HL-60 (cell line): ENCODE measurements at regions not wholly inside any gene's neighbourhood (a gene's known extent, or its start where the extent isn't known, plus 50 kb on each side); places are given as distances from the start of the nearest gene placed in this dataset.
A peak's percentile ranks its signal among the peaks of the same experiment; 100 is the strongest.
"Not testable (repeated sequence)": the region's sequence is repeated elsewhere in the genome, so short reads cannot be mapped to it uniquely, and the experiment has no call there.

ENCODE experiments used
- DNase-seq, 2 experiments: peaks; one replicate each; pipeline ENCODE4 v3.0.0-alpha.2; 2010 to 2020; ENCODE audit warnings: low read depth in 1 of 2, low spot score in 1 of 2
- H3K27ac ChIP-seq: fragments of 250-450 bp; sonication (Bioruptor Pico); replicated peaks from 2 replicates; pipeline ENCODE4 v1.5.1; 2020; ENCODE audit warnings: mild to moderate bottlenecking, moderate library complexity
- H3K27me3 ChIP-seq: fragments of 250-450 bp; sonication (Bioruptor Pico); 2 replicates; pipeline ENCODE4 v1.5.1; 2021; ENCODE audit warnings: mild to moderate bottlenecking, moderate library complexity; ENCODE audit not compliant: insufficient read depth, poor library complexity, severe bottlenecking
- H3K4me3 ChIP-seq: replicated peaks from 2 replicates; pipeline ENCODE4 v1.5.1; 2011; ENCODE audit warnings: mild to moderate bottlenecking, control low read depth, low read length; ENCODE audit not compliant: insufficient read depth
- GABPA ChIP-seq: IDR thresholded peaks from 2 replicates; pipeline ENCODE4 v1.6.1; 2012; ENCODE audit warnings: low read depth
- POLR2AphosphoS5 ChIP-seq: IDR thresholded peaks from 2 replicates; pipeline ENCODE4 v1.6.1; 2012; ENCODE audit warnings: low read depth
- SPI1 ChIP-seq: IDR thresholded peaks from 2 replicates; pipeline ENCODE4 v1.6.1; 2012; ENCODE audit warnings: low read depth, mild to moderate bottlenecking, borderline replicate concordance
- TF ChIP-seq, protein P1 (sequence below): IDR thresholded peaks from one replicate; pipeline ENCODE4 v1.5.1; 2011; ENCODE audit warnings: low read length, control low read depth, inconsistent platforms; ENCODE audit not compliant: insufficient read depth
- TF ChIP-seq, protein P2 (sequence below): IDR thresholded peaks from 2 replicates; pipeline ENCODE4 v1.6.1; 2012; ENCODE audit warnings: low read depth; ENCODE audit not compliant: insufficient replicate concordance

DNA sequence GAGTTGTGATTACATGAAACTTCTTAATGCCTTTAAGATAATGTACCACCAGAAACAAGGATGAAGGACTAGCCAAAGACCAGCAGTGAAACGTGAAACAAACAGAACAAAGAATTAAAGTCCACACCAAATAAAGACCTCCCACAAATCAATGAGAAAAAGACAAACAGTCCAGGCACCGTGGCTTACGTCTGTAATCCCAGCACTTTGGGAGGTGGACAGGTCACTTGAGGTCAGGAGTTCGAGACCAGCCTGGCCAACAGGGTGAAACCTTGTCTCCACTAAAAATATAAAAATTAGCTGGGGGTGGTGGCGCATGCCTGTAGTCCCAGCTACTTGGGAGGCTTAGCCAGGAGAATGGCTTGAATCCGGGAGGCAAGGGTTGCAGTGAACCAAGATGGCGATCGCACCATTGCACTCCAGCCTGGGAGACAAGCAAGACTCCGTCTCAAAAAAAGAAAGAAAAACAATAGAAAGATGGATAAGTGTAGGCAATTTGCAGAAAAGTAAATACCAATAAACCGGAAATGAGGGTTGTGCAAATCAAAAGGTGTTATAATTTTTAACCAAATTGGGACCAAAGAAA lies 167.8 kb upstream of the GRK3 start:
- Histone ChIP-seq H3K27me3 (no peaks in the 10 kb centered on the region), H3K27ac (no peak overlapping the region), H3K4me3 (no peak overlapping the region)
- DNase-seq, result no peak
- TF ChIP-seq, protein P1, sequence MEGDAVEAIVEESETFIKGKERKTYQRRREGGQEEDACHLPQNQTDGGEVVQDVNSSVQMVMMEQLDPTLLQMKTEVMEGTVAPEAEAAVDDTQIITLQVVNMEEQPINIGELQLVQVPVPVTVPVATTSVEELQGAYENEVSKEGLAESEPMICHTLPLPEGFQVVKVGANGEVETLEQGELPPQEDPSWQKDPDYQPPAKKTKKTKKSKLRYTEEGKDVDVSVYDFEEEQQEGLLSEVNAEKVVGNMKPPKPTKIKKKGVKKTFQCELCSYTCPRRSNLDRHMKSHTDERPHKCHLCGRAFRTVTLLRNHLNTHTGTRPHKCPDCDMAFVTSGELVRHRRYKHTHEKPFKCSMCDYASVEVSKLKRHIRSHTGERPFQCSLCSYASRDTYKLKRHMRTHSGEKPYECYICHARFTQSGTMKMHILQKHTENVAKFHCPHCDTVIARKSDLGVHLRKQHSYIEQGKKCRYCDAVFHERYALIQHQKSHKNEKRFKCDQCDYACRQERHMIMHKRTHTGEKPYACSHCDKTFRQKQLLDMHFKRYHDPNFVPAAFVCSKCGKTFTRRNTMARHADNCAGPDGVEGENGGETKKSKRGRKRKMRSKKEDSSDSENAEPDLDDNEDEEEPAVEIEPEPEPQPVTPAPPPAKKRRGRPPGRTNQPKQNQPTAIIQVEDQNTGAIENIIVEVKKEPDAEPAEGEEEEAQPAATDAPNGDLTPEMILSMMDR, result no peak
- no peak for TF ChIP-seq GABPA
- TF ChIP-seq, protein P2, sequence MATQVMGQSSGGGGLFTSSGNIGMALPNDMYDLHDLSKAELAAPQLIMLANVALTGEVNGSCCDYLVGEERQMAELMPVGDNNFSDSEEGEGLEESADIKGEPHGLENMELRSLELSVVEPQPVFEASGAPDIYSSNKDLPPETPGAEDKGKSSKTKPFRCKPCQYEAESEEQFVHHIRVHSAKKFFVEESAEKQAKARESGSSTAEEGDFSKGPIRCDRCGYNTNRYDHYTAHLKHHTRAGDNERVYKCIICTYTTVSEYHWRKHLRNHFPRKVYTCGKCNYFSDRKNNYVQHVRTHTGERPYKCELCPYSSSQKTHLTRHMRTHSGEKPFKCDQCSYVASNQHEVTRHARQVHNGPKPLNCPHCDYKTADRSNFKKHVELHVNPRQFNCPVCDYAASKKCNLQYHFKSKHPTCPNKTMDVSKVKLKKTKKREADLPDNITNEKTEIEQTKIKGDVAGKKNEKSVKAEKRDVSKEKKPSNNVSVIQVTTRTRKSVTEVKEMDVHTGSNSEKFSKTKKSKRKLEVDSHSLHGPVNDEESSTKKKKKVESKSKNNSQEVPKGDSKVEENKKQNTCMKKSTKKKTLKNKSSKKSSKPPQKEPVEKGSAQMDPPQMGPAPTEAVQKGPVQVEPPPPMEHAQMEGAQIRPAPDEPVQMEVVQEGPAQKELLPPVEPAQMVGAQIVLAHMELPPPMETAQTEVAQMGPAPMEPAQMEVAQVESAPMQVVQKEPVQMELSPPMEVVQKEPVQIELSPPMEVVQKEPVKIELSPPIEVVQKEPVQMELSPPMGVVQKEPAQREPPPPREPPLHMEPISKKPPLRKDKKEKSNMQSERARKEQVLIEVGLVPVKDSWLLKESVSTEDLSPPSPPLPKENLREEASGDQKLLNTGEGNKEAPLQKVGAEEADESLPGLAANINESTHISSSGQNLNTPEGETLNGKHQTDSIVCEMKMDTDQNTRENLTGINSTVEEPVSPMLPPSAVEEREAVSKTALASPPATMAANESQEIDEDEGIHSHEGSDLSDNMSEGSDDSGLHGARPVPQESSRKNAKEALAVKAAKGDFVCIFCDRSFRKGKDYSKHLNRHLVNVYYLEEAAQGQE, result no peak
- no peak for TF ChIP-seq POLR2AphosphoS5
- TF ChIP-seq SPI1, result no peak

DNA sequence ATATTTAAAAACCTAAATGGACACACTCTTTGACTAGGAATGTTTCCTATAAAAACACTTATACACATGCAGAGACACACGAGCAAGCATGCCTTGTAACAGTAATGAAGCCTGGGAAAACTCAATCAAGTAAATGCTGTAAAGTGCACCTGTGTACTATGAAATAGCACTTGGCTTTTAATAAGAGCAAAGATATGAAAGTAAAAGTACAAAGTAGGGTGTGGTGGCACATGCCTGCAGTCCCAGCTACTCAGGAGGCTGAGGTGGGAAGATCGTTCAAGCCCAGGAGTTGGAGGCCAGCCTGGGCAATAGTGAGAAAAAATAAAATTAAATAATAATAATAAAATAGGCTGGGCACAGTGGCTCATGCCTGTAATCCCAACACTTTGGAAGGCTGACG lies 166.9 kb upstream of the GRK3 start:
- Histone ChIP-seq H3K4me3 (no peak overlapping the region), H3K27me3 (no peaks in the 10 kb centered on the region), H3K27ac (no peak overlapping the region)
- no peak for DNase-seq
- TF ChIP-seq, protein P2, result no peak
- no peak for TF ChIP-seq POLR2AphosphoS5
- no peak for TF ChIP-seq GABPA
- TF ChIP-seq SPI1, result no peak
- TF ChIP-seq, protein P1, result no peak

DNA sequence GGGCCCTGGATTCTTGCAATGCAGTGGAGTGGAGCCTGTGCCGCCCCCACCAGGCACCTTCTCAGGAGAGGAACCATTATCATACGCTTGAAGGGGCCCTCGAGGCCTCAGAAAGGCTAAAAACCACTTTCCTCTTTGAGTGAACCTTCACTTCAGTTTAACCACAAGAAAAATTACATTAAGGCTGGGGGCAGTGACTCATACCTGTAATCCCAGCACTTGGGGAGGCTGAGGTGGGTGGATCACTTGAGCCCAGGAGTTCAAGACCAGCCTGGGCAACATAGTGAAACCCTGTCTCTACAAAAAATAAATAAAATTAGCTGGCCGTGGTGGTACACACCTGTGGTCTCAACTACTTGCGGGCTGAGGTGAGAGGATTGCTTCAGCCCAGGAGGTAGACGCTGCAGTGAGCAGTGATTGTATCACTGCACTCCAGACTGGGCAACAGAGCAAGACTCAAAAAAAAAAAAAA lies 165.8 kb upstream of the GRK3 start:
- peak; percentile 47; the same call in 1 of the 2 replicates for TF ChIP-seq SPI1
- H3K27me3 ChIP-seq, H3K4me3 ChIP-seq: not testable (repeated sequence)
- peak overlapping the region; percentile 29 for H3K27ac ChIP-seq
- peak; percentile 65 to 90 for DNase-seq

DNA sequence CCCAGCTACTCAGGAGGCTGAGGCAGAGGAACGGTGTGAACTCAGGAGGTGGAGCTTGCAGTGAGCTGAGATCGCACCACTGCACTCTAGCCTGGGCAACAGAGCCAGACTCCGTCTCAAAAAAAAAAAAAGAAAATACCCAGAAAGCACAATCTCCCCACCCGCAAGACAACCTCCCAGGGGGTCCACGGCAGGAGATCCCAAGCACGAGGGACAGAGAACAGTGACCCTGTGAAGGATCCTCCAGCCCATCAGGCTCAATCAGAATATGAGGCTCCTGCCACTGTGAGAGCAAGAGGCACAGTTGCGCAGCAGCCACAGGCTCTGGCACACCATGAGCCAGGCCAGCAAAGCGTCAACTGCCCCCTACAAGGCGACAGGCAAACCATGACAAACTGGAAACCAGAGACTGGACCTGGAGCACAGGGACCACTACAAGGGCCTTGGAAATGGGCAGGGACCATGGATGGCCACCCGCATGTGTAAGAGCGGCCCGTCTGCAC lies 164.8 kb upstream of the GRK3 start:
- DNase-seq, result no peak
- Histone ChIP-seq H3K4me3 (no peak overlapping the region), H3K27me3 (no peaks in the 10 kb centered on the region), H3K27ac (no peak overlapping the region)
- no peak for TF ChIP-seq SPI1

DNA sequence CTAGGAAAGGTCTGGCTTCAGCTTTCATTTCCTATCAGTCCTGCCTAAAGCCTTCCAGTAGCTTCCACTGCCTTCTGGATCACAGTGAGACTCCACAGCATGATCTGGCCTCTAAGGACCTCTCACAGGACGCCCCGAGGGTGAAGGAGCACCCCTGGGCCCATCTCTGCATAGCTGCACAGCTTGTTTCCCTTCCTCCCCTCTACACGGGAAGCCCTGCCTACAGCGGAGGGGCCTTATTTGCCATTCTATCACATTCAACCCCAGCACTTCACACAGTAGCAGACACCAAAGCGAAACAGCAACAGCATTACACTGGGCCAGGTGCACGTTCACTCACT lies 162.3 kb upstream of the GRK3 start:
- Histone ChIP-seq H3K4me3 (no peak overlapping the region), H3K27ac (no peak overlapping the region), H3K27me3 (no peaks in the 10 kb centered on the region)
- DNase-seq, result no peak
- TF ChIP-seq, protein P1, result no peak
- TF ChIP-seq POLR2AphosphoS5, result no peak
- TF ChIP-seq, protein P2, result no peak
- no peak for TF ChIP-seq SPI1
- no peak for TF ChIP-seq GABPA
